B cell (primary cell): ENCODE measurements at regions not wholly inside any gene's neighbourhood (a gene's known extent, or its start where the extent isn't known, plus 50 kb on each side); places are given as distances from the start of the nearest gene placed in this dataset.

Source experiments
- ATAC-seq: fragments of 200-7000 bp; cut with Tn5 transposase; one replicate; pipeline ENCODE4 v1.10.0; 2021; ENCODE audit warnings: low read depth, mild to moderate bottlenecking, moderate number of reproducible peaks, moderate library complexity
- CTCF ChIA-PET: fragments of 350-600 bp; sonication (Branson Sonifier 250); formaldehyde crosslinking; loops from one replicate; lab custom pipeline; 2021; ENCODE audit warnings: antibody characterized with exemption, inconsistent platforms; lab: Charles Lee
- POLR2A ChIA-PET: fragments of 350-600 bp; sonication (Branson Sonifier 250); formaldehyde crosslinking; loops from one replicate; lab custom pipeline; 2021; ENCODE audit warnings: antibody characterized with exemption; lab: Charles Lee
- DNase-seq: peaks from one replicate; pipeline ENCODE4 v3.0.0; 2013
- H2AFZ ChIP-seq: 2 replicates; pipeline ENCODE4 v1.6.1; 2012; ENCODE audit warnings: mild to moderate bottlenecking, low read depth, low read length; ENCODE audit not compliant: insufficient read depth, poor library complexity, severe bottlenecking
- H3K27ac ChIP-seq, 2 donors: 1 replicate in 1 of 2; 2 replicates in 1 of 2; pipeline ENCODE4 v1.5.1; 2012 to 2013; ENCODE audit warnings: low read length in 2 of 2, mild to moderate bottlenecking in 2 of 2, moderate library complexity in 1 of 2
- H3K27me3 ChIP-seq, 4 experiments: fragments of 200-600 bp in 1 of 4; sonication (generic) in 1 of 4; replicated peaks in 1 of 4; 1 replicate in 2 of 4; 2 replicates in 2 of 4; pipeline versions ENCODE4 v1.6.1 to v1.7.0; 2013 to 2016; ENCODE audit warnings: low read length in 3 of 4, mild to moderate bottlenecking in 2 of 4, mixed read lengths in 1 of 4, moderate library complexity in 1 of 4; ENCODE audit not compliant: insufficient read depth in 4 of 4, control insufficient read depth in 3 of 4; ENCODE audit errors: control extremely low read depth in 1 of 4
- H3K36me3 ChIP-seq, 2 experiments: replicated peaks in 1 of 2; 1 replicate in 1 of 2; 2 replicates in 1 of 2; pipeline versions ENCODE4 v1.6.1 to v1.7.1; 2013; ENCODE audit warnings: low read length in 1 of 2; ENCODE audit not compliant: insufficient read depth in 2 of 2, control insufficient read depth in 1 of 2; ENCODE audit errors: control extremely low read depth in 1 of 2, extremely low read depth in 1 of 2
- H3K4me1 ChIP-seq, 2 donors: fragments of 200-600 bp in 1 of 2; sonication (generic) in 1 of 2; 1 replicate in 1 of 2; 2 replicates in 1 of 2; pipeline versions ENCODE4 v1.5.1 to v1.6.1; 2013 to 2017; ENCODE audit warnings: low read length in 2 of 2; ENCODE audit not compliant: control insufficient read depth in 2 of 2, insufficient read depth in 2 of 2
- H3K4me2 ChIP-seq: replicated peaks from 2 replicates; pipeline ENCODE3; 2012; ENCODE audit warnings: mild to moderate bottlenecking, low read depth, low read length; ENCODE audit not compliant: poor library complexity, severe bottlenecking
- H3K4me3 ChIP-seq, 5 experiments: fragments of 200-600 bp in 1 of 5; sonication (generic) in 1 of 5; 1 replicate in 3 of 5; 2 replicates in 2 of 5; pipeline versions ENCODE4 v1.5.1 to v1.7.0; 2011 to 2016; ENCODE audit warnings: low read length in 4 of 5, mild to moderate bottlenecking in 4 of 5, low read depth in 2 of 5, control low read depth in 1 of 5, moderate library complexity in 1 of 5; ENCODE audit not compliant: insufficient read depth in 1 of 5; ENCODE audit errors: control extremely low read depth in 1 of 5, extremely low read depth in 1 of 5
- H3K79me2 ChIP-seq: fragments of 200-600 bp; sonication (generic); one replicate; pipeline ENCODE4 v1.6.0; 2016; ENCODE audit warnings: low read length; ENCODE audit not compliant: control insufficient read depth, insufficient read depth
- H3K9ac ChIP-seq: fragments of 200-600 bp; sonication (generic); 2 replicates; pipeline ENCODE4 v1.6.1; 2017; ENCODE audit warnings: mild to moderate bottlenecking, low read length, moderate library complexity
- H3K9me3 ChIP-seq, 3 donors: one replicate each; pipeline versions ENCODE4 v1.6.1 to v1.7.1; 2013; ENCODE audit warnings: low read length in 2 of 3; ENCODE audit not compliant: control insufficient read depth in 2 of 3, insufficient read depth in 1 of 3; ENCODE audit errors: control extremely low read depth in 1 of 3
- H4K20me1 ChIP-seq: 2 replicates; pipeline ENCODE4 v1.6.0; 2012; ENCODE audit warnings: mild to moderate bottlenecking, low read length; ENCODE audit not compliant: insufficient read depth, control insufficient read depth, poor library complexity, severe bottlenecking
- H3K27ac Mint-ChIP-seq: one replicate; pipeline ENCODE4 v1.8.0; 2021; ENCODE audit warnings: mixed read lengths
- H3K27me3 Mint-ChIP-seq: one replicate; pipeline ENCODE4 v1.8.0; 2021; ENCODE audit warnings: mixed read lengths
- H3K4me1 Mint-ChIP-seq: one replicate; pipeline ENCODE4 v1.8.0; 2021; ENCODE audit warnings: mixed read lengths
- H3K4me3 Mint-ChIP-seq: one replicate; pipeline ENCODE4 v1.8.0; 2021; ENCODE audit warnings: mixed read lengths
- H3K9me3 Mint-ChIP-seq: one replicate; pipeline ENCODE4 v1.8.0; 2022; ENCODE audit warnings: mixed read lengths; ENCODE audit not compliant: insufficient read depth
- CTCF ChIP-seq: fragments of 200-600 bp; IDR thresholded peaks from one replicate; pipeline ENCODE4 v1.8.0; 2022; ENCODE audit warnings: antibody characterized with exemption, mild to moderate bottlenecking
- EZH2 ChIP-seq: IDR thresholded peaks from 2 replicates; pipeline ENCODE4 v1.6.1; 2012; ENCODE audit warnings: borderline replicate concordance, low read depth, mild to moderate bottlenecking, moderate library complexity, low read length; ENCODE audit not compliant: insufficient read depth, poor library complexity, severe bottlenecking
- WGBS: methylation state at CpG from one replicate; pipeline ENCODE4 v1.1.5; 2013; ENCODE audit warnings: missing lambda C conversion rate; ENCODE audit not compliant: insufficient coverage; 5-methylcytosine and 5-hydroxymethylcytosine counted together
- intact Hi-C: fragments of 100-400 bp; cut with micrococcal nuclease; formaldehyde crosslinking; loops from one replicate; pipeline ENCODE4 v1.10.0; 2022

- peaks cover 8 to 10% of the 10 kb centered on the region in 2 donors for H3K4me1 ChIP-seq
- no peaks in the 10 kb centered on the region for H3K9me3 Mint-ChIP-seq
- no peak overlapping the region for H3K4me3 Mint-ChIP-seq
- H3K4me1 Mint-ChIP-seq = peaks cover 28% of the 10 kb centered on the region
- no peak for DNase-seq
- H3K79me2 ChIP-seq = no peaks in the 10 kb centered on the region
- TF ChIP-seq CTCF (no peak), EZH2 (no peak)
- H3K36me3 ChIP-seq = peaks cover 0 to 2% of the 10 kb centered on the region in 2 experiments
- H3K9me3 ChIP-seq = peaks cover 0 to 6% (median 5%) of the 10 kb centered on the region in 3 donors
- H3K27me3 ChIP-seq = no peaks in the 10 kb centered on the region
- ChIA-PET POLR2A (no interaction called here), CTCF (interaction anchor here (1.2 to 1.8 kb wide), 3 partner anchors 98 to 563 kb away, joined by 3 to 6 read pairs (median 5); no protein-coding TSS in a partner anchor)
- no peak overlapping the region for H3K27ac Mint-ChIP-seq
- no peak overlapping the region for H3K9ac ChIP-seq
- H3K27me3 Mint-ChIP-seq = no peaks in the 10 kb centered on the region
- H2AFZ ChIP-seq = no peak overlapping the region
- intact Hi-C loops = no loop called here
- no peak for ATAC-seq
- 100% methylated on average over 1 of the region's 3 CpGs for WGBS
- no peaks in the 10 kb centered on the region for H4K20me1 ChIP-seq
- no peak overlapping the region for H3K4me2 ChIP-seq
- no peak overlapping the region for H3K27ac ChIP-seq
- H3K4me3 ChIP-seq = no peak overlapping the region
Measured at GRCh38 chr14:65261946-65262345, 150.6 kb upstream of the FUT8 start.

DNA sequence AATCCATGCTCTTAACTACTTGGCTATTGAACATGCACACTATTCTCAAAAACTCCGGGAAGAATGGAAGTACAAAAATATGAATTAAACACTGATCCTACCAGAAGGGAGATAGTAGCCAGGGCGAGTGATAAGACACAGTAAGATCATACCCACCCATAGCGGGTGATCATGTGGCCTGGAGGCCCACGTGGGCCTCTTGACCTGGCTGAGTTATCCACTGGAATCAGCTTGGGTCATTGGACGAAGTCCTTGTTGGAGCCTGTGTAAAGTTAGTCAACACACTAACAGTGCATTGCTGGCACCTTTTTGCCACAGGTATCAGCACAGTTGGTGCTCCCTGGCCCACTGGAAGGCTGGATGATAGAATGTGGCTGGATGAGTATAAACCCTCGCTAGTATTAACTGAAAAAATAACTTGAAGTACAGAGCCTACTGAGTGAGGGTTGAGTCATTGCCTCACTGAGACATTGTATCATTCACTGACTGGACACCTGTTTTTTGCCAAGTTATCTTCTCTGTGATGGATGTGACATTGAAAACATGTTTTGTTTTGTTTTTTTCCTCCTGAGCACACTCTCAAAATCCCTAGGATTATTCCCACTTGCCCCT lies 149.2 kb upstream of the FUT8 start:
- Histone ChIP-seq H3K4me3 (no peak overlapping the region), H3K27me3 (no peaks in the 10 kb centered on the region), H3K79me2 (no peaks in the 10 kb centered on the region), H3K4me1 (peaks cover 9 to 11% of the 10 kb centered on the region in 2 donors), H2AFZ (no peak overlapping the region), H3K9me3 (peaks cover 0 to 6% (median 5%) of the 10 kb centered on the region in 3 donors), H3K36me3 (peaks cover 0 to 2% of the 10 kb centered on the region in 2 experiments), H3K9ac (no peak overlapping the region), H3K4me2 (no peak overlapping the region), H4K20me1 (no peaks in the 10 kb centered on the region), H3K27ac (no peak overlapping the region)
- WGBS = 98% methylated on average over 5 of the region's 6 CpGs
- Mint-ChIP-seq H3K27ac (no peak overlapping the region), H3K4me1 (peaks cover 32% of the 10 kb centered on the region), H3K27me3 (no peaks in the 10 kb centered on the region), H3K4me3 (no peak overlapping the region), H3K9me3 (no peaks in the 10 kb centered on the region)
- ChIA-PET POLR2A (interaction anchor here (0.6 kb wide), 1 partner anchor 21 kb away, joined by 6 read pairs; no protein-coding TSS in a partner anchor), CTCF (interaction anchor here (0.5 to 1.2 kb wide), 2 partner anchors 22 to 87 kb away, joined by 3 read pairs; no protein-coding TSS in a partner anchor)
- ATAC-seq (no peak), DNase-seq (no peak)
- intact Hi-C loops = no loop called here
- TF ChIP-seq CTCF (no peak), EZH2 (no peak)
